Lung microvascular endothelial cell (primary cell): ENCODE measurements at regions not wholly inside any gene's neighbourhood (a gene's known extent, or its start where the extent isn't known, plus 50 kb on each side); places are given as distances from the start of the nearest gene placed in this dataset.
"Not testable (repeated sequence)": the region's sequence is repeated elsewhere in the genome, so short reads cannot be mapped to it uniquely, and the experiment has no call there.

Experiments used
- DNase-seq, 2 donors: peaks; one replicate each; pipeline versions ENCODE4 v3.0.0 to v3.0.0-alpha.2; 2010; ENCODE audit warnings: low read depth in 2 of 2

DNA sequence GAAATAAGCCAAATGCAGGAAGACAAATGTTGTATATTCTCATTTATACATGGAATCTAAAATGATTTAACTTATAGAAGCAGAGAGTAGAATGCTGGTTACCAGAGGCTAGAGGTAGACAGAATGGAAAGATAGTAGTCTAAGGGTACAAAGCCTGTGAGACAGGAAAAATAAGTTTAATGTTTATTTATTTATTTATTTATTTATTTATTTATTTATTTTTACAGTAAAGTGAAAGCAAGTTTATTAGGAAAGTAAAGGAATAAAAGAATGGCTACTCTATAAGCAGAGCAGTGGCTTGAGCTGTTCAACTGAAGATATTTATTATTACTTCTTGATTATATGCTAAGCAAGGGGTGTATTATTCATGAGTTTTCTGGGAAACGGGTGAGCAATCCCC, 203.2 kb downstream of the LAS1L start:
- DNase-seq: no peak

DNA sequence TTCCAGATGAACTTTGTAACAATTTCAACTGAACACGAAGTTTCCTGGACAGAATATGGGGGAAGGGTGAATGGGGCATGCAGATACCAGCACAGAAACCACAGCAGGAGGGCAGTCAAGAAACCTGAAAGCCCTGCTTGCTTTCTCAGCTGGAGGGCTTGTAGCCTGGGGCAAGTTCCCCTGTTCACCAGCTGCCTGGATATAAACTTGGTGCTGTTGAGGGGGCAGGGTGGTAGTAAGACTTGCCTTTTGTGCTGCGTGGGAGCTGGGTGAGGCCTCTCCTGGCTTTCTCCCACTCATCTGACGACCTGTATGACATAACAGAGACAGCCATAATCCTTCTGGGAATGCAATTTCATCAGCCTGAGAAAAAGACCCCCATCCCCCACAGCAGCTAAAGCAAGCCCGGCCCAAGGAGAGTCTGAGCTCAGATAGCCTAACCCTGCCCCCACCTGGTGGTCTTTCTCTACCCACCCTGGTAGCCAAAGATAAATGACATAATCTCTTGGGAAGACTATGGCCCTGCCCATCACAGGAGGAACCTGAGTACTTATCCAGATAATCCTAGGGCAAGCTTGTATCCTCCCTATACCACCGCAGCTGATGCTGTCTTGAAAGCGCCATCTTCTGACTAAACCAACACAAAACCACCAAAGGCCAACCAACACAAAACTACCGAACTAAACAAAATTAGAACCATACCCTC, 234.3 kb downstream of the LAS1L start:
- DNase-seq: no peak

DNA sequence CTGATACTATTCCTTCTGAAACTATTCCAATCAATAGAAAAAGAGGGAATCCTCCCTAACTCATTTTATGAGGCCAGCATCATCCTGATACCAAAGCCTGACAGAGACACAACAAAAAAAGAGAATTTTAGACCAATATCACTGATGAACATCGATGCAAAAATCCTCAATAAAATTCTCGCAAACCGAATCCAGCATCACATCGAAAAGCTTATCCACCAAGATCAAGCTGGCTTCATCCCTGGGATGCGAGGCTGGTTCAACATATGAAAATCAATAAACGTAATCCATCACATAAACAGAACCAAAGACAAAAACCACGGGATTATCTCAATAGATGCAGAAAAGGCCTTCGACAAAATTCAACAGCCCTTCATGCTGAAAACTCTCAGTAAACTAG, 251.7 kb downstream of the LAS1L start:
- not testable (repeated sequence) for DNase-seq

DNA sequence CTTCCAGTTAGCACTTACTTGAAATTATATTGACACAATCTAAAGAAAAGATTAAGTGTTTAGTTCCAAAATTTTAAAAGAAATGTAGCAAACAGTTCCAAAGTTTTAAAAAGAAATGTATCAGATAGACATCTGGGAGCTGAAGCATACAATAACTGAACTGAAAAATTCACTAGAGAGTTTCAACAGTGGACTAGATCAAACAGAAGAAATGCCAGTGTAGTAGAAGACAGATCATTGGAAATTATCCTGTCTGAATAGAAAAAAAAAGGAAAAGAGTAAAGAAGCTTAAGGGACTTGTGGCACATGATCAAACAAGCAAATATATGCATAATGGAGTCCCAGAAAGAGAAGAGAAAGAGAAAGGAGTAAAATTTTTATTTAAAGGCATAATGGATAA, 261.4 kb downstream of the LAS1L start:
- no peak for DNase-seq

DNA sequence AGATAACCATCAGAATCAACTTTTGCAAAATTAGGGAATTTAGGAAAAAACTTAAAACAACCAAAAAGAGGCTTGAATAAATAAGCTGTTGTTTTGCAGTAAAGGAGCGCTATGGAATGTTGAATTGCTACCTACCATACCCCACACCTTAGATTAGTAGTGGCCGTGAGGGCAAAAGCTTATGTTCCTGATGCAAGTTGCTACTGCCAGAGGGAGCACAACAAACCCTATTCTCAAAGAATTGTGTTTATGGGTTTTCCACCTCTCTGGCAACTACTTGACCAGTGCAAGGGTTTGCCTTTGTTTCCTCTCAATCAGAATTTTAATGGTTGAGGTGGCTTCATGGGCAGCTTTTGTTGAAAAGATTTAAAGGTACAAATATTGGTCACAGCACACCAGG, 268.1 kb downstream of the LAS1L start:
- DNase-seq: no peak

DNA sequence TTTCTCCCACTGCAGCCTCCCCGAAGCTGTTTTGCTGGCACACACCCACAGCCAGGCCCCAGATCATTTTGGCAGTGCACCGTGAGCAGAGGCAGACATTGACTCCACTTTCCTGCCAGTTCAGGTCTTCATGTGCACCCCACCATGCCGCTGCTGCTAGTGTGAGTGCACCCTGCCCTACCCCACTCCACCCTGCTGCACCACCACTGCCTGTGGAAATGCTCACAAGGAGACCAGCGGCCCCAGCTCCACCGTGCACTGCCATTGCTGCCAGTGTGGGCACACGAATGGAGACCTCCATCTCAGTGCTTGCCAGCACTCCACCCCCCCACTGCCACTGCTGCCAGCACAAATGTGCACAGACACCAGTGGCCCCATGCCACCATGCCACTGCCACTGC, 277.6 kb upstream of the ZC4H2 start:
- DNase-seq: no peak

DNA sequence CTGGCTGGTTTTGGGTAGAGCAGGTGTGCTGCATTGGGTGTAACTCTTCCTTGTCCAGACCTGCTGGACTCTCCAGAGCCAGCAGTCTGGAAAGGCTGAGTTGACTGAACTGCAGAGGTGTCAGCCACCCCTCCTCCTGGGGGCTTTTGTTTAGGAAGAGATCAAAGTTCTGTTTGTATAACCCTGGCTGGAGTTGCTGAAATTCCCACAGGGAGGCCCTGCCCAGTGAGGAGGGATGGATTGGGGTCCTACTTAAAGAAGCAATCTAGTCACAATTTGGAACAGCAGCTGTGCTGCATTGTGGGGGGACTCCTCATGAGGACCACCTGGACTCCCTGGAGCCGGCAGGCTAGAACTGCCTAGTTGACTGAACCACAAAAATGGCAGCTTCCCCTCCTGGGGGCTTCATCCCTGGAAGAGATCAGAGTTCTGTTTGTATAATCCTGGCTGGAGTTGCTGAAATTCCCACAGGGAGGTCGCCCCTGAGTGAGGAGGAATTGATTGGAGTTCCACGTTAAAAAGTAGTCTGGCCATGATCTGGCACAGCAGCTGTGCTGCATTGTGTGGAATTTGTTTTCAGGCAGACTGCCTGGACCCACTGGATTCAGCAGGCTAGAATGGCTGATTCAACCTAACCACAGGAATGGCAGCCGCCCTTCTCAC, 264.9 kb upstream of the ZC4H2 start:
- no peak for DNase-seq

DNA sequence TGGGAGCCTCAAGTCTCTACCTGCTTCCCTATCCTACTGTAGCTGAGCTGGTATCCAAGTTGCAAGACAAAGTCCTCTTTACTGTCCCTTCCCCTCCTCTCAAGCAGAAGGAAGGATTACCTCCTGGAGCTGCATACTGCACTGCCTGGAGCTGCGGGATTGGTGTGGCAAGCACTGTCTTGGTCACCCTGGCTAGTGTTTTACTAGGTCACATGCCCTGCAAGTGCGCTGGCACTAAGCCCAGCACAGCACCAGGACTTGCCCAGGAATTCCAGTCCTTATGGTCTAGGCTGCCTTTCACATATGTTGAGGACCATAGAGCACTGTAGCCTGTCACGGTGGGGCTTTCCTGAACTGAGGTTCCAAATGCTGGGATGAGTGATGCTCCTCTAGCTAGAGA, 227.3 kb upstream of the ZC4H2 start:
- no peak for DNase-seq

DNA sequence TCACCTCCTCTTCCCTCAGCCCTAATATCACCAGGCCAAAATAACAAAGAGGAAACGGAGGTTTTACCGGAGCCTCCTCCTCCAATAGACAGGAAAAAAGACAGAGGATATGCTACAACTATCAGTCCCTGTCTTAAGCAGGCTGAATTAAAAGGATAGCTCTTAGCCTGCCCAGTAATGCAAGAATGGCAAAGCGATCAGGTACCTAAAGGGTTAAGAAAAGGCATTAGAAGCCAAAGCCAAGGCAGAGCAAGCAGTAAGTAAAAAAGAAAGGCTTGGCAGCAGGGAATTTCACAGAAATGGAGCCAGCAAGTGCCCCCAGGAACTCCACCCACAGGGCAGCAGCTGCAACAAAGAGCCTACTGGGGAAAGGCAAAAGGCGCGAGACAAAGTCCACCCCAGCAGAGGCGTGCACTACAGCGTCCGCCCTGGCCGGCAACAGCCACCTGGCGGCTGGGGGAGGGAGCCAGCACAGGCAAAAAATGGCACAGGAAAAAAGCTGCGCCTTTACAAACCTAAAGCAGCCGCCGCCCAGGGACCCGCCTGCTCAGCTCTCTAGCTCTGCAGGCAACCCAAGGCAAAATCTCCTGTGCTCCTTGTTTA, 220.6 kb upstream of the ZC4H2 start:
- DNase-seq: no peak

DNA sequence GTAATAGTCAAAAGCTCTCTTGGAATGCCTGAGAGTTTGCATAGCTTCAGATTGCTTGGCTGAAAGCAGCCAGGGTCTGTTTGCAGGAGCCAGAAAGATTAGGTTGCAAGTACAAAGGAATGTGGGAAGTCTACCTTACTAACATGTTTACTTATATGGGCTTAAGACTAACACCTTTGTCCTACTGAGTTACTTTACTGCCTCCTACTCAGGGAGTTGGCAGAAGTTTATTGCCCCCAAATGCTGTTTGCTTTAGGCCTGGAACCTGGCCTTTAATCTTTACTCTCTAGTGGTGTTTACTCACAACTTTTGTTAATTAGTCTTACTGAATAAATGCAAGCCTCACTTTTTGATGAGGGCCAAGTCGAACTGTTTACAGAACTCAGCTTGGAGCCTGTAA, 219.4 kb upstream of the ZC4H2 start:
- no peak for DNase-seq

DNA sequence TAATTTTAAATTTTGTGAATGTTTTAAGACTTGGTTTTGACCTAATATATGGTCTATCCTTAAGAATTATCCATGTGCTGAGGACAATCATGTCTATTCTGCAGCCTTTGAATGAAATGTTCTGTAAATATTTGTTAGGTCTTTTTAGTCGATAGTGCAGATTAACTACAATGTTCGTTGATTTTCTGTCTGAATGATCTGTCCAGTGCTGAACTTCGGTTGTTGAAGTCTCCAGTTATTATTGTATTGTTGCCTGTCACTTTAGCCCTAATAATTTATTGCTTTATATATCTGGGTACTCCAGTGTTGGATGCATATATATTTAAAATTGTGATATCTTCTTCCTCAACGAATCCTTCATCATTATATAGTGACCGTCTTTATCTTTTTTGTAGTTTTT, 218.3 kb upstream of the ZC4H2 start:
- no peak for DNase-seq

DNA sequence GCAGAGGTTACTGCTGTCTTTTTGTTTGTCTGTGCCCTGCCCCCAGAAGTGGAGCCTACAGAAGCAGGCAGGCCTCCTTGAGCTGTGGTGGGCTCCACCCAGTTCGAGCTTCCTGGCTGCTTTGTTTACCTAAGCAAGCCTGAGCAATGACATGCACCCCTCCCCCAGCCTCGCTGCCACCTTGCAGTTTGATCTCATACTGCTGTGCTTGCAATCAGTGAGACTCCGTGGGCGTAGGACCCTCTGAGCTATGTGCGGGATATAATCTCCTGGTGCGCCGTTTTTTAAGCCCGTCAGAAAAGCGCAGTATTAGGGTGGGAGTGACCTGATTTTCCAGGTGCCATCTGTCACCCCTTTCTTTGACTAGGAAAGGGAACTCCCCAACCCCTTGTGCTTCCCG, 187.1 kb upstream of the ZC4H2 start:
- not testable (repeated sequence) for DNase-seq

DNA sequence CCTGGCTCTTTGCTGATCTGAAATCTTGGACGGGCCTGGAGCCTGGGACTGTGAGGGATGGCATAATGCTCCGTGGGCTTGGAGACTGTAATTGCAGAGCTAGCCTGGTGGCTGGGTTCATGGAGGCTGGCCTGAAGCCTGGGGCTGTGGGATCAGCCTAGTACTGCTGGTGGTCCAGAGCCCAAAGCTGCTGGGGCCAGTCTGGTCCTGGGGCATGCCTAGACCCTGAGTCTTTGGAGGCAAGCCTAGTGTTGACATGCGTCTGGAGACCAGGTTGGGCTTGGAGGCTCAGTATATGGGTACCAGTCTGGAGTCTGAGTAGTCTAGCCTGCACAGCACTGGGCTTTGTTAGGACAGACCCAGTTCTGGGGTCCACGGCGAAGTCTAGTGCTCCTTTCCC, 172.0 kb upstream of the ZC4H2 start:
- no peak for DNase-seq

DNA sequence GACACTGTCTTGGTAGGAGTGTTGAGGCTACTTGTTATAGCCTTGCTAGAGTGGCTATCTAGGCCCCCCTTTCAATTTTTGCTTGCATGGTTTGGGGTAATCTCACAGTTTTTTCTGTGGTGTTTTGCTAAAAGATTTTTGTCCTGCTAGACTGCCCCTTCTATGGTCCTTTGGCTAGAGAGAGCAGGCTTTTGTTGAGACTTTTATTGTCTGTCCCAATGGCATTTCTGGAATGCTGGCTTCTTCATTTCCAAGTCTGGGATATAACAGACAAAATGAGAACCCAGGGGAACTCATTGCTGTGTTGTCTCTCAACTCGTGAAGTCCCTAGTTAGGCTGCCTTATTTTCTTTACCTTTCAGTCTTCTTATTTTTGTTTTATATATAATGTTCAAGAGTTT, 160.2 kb upstream of the ZC4H2 start:
- no peak for DNase-seq

DNA sequence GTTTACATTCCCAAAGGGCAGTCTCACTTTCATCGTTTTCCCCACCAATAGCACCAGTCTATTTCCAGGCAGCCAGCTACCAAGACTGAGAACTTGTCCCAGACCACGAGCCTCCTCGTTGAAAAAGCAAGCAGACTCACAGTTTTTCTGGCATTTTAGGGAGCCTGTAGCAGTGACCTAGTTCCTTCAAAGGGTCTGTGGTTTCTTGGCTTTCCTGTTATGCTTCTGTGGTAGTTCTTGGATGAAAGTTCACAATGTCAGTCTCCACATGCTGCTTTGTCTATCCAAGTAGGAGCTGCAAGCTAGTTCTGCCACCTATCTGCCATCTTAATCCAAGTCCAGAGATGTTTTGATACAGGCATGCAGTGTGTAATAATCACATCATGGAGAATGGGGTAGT, 151.6 kb upstream of the ZC4H2 start:
- DNase-seq: no peak

DNA sequence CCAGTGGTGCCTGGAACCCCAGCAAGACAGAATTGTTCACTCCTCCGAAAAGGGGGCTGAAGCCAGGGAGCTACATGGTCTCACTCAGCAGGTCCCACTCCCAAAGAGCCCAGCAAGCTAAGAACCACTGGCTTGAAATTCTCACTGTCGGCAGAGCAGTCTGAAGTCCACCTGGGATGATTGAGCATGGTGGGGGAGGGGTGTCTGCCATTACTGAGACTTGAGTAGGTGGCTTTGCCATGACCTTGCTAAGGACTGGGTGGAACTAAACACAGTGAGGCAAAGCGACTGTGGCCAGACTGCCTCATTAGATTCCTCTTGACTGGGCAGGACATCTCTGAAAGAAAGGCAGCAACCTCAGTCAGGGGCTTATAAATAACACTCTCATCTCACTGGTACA, 122.6 kb upstream of the ZC4H2 start:
- no peak for DNase-seq

DNA sequence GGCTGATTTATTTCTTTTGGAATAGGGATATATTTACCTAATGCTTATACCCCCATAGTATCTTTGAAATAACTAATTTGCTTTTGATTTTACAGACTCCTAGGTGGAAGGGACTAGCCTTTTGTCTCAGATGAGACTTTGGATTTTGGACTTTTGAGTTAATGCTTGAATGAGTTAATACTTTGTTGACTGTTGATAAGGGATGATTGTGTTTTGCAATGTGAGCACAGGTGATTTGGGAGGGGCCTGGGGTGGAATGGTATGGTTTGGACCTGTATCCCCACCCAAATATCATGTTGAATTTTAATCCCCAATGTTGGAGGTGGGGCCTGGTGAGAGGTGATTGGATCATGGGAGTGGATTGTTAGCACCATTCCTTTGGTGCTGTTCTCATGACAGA, 117.4 kb upstream of the ZC4H2 start:
- no peak for DNase-seq

DNA sequence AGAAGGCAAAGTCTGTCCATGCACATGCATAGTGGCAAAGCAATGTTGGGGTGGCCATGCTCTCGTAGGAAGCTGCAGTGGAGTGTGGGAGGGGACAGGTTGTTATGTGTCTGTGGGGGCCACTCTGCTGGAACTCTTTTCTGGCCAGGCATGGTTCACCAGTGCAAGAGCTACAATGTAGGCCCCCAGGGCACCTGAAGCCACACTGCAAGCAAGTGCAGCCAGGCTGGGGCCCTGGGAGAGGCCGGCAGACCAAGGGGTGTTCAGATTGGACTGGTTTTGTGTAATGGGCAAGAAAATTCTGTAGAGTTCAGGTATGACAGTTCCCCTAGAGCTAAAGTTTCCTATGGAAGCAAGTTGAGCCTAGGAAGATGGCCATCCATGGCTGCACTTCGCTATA, 97.0 kb upstream of the ZC4H2 start:
- DNase-seq: no peak

DNA sequence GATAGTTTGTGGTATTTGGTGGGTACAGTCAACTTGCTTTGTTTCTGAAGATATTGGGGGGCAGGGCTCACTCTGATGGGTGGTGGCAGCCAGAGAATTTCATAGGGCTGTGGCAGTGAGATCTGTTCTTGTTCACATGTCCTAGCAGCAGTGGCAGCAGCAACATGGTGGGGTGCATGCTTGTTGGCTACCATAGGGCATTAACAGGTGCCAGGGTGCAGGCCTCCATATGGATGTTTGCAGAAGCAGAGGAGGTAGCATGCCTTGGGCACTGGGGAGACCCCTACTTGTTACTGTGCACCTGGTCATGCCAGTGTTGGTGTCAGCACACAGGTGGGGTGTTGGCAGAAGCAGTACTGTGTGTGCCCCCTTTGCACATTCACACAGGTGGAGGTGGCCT, 96.3 kb upstream of the ZC4H2 start:
- DNase-seq: no peak

DNA sequence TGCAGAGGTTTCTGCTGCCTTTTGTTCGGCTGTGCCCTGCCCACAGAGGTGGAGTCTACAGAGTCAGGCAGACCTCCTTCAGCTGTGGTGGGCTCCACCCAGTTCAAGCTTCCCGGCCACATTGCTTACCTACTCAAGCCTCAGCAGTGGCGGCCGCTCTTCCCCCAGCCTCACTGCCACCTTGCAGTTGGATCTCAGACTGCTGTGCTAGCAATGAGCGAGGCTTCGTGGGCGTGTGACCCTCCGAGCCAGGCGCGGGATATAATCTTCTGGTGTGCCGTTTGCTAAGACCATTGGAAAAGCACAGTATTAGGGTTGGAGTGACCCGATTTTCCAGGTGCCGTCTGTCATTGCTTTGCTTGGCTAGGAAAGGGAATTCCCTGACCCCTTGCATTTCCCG, 82.4 kb upstream of the ZC4H2 start:
- DNase-seq: not testable (repeated sequence)

DNA sequence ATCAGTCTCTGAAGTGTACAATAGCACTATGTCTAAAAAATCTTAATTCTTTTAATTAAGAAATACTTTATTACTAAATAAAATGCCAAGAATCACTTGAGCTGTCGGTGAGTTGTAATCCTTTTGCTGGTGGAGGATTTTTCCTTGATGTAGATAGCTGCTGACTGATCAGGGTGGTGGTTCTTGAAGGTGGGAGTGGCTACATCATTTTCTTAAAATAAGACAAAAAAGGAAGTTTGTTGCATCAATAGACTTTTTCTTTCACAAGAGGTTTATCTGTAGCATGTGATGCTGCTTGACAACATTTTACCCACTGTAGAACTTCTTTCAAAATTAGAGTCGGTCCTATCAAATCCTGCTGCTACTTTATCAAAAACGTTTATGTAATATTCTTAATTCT, 68.8 kb upstream of the ZC4H2 start:
- no peak for DNase-seq

DNA sequence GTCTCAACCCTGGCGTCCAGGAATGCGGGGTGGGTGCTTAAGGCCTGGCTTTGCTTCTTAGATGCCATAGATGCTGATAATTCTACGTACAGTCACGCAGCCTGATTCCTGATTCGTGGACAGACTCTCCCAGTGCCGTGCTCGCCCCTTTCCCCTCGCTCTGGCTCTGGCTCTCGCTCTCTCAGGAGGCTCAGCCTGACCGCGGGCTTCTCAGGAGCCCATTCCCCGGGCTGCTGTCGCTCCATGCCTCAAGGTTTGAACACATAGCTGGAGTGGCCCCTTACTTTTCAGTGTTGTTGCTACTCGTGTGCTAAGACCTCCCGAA, 59.2 kb upstream of the ZC4H2 start:
- no peak for DNase-seq

DNA sequence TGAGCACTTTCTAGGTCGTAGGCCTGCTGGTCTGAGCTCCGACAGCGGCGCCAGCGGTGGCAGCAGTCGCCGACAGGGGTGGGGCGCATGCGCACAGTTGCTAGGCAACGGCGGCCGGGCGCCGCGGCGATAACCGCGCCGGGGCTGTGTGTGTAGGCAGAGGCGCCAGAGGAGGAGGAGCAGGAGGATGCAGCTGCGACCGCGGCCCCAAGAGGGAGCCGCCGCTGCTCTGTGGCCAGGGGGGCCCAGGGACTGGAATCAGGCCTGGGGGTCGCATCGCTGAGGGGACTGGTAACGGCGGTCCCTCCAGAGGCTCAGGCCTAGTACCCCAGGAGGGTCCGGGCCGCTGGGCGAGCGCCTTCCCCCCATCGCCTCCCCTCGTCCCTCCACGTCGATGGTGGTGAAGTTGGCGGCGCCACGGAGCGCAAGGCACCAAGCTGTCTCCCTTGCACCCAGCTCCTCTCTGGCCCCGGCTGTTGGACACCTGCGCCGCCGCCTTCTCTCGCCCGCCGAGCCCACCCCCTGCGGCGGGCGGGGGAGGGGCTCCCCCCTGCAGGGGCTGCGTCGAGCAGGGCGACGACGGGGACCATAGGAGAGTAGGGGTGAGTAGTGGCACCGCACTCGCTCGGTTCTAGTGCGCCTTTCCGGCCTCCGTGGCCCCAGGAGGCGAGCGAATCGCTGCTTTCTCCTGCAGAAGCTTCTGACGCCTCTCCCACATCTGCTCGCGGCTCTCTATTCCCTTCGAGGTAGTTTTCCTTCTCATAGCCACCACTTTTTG, 58.6 kb upstream of the ZC4H2 start, which contains the start of gene ZC3H12B:
ZC3H12B (plus strand) TSS at position 159 of the 778 bp plus-strand sequence.
- DNase-seq: peak; percentile 67 to 70
